K562 (cell line): ENCODE measurements at regions not wholly inside any gene's neighbourhood (a gene's known extent, or its start where the extent isn't known, plus 50 kb on each side); places are given as distances from the start of the nearest gene placed in this dataset.

ENCODE experiments used
- BRD4 ChIP-seq: fragments of 200-600 bp; sonication (generic); IDR thresholded peaks from 2 replicates; pipeline ENCODE4 v1.6.1; 2017; ENCODE audit warnings: inconsistent platforms
- GATAD2B ChIP-seq: fragments of 450-650 bp; IDR thresholded peaks from 2 replicates; pipeline ENCODE4 v1.6.1; 2017; ENCODE audit warnings: mild to moderate bottlenecking, borderline replicate concordance
- HMG20B ChIP-seq: fragments of 250-450 bp; sonication (Bioruptor Pico); IDR thresholded peaks from 2 replicates; pipeline ENCODE4 v1.5.0; 2021; ENCODE audit warnings: mild to moderate bottlenecking
- ILK ChIP-seq: fragments of 450-650 bp; IDR thresholded peaks from 2 replicates; pipeline ENCODE4 v1.6.1; 2016; ENCODE audit warnings: missing genetic modification characterization, low read depth, mild to moderate bottlenecking, missing compliant biosample characterization, moderate library complexity, borderline replicate concordance
- MAZ ChIP-seq, 2 experiments: fragments of 450-650 bp in 1 of 2; sonication (generic) in 1 of 2; formaldehyde crosslinking; IDR thresholded peaks in 1 of 2; conservative IDR thresholded peaks in 1 of 2; 2 replicates each; pipeline versions ENCODE4 v1.4.0 to v1.5.0; 2020; ENCODE audit warnings: mild to moderate bottlenecking in 1 of 2, missing genetic modification reagents in 1 of 2
- ZFX ChIP-seq: sonication (generic); formaldehyde crosslinking; IDR thresholded peaks from 2 replicates; pipeline ENCODE4 v1.8.0; 2022; ENCODE audit warnings: mild to moderate bottlenecking, missing genetic modification reagents, moderate library complexity
- TF ChIP-seq, protein P1 (sequence below): sonication (generic); formaldehyde crosslinking; IDR thresholded peaks from 2 replicates; pipeline ENCODE4 v1.8.0; 2023; ENCODE audit warnings: mild to moderate bottlenecking, missing genetic modification reagents
- TF ChIP-seq, protein P2 (sequence below): fragments of 200-800 bp; sonication (Bioruptor generic); IDR thresholded peaks from 2 replicates; pipeline ENCODE4 v1.6.1; 2017; ENCODE audit warnings: missing genetic modification characterization, missing compliant biosample characterization

DNA sequence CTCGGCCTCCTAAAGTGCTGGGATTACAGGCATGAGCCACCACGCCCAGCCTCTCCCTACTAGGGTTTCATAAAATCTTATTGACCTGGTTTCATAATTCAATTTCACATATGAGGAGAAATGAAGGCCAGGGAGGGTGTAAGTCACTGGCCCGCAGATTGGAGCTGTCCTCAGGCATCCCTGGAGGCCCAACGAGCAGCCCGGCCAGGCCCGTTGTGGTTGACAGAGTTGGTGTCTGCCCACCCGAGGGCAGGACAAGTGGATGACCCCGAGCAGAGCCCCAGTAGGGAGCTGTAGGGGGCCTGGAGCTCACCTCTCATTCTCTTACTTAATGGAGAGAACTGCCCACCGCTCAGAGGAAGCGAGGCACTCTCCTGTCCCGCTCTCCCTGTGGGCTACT lies 78.9 kb downstream of the CPN2 start (continued):
- TF ChIP-seq, protein P1, sequence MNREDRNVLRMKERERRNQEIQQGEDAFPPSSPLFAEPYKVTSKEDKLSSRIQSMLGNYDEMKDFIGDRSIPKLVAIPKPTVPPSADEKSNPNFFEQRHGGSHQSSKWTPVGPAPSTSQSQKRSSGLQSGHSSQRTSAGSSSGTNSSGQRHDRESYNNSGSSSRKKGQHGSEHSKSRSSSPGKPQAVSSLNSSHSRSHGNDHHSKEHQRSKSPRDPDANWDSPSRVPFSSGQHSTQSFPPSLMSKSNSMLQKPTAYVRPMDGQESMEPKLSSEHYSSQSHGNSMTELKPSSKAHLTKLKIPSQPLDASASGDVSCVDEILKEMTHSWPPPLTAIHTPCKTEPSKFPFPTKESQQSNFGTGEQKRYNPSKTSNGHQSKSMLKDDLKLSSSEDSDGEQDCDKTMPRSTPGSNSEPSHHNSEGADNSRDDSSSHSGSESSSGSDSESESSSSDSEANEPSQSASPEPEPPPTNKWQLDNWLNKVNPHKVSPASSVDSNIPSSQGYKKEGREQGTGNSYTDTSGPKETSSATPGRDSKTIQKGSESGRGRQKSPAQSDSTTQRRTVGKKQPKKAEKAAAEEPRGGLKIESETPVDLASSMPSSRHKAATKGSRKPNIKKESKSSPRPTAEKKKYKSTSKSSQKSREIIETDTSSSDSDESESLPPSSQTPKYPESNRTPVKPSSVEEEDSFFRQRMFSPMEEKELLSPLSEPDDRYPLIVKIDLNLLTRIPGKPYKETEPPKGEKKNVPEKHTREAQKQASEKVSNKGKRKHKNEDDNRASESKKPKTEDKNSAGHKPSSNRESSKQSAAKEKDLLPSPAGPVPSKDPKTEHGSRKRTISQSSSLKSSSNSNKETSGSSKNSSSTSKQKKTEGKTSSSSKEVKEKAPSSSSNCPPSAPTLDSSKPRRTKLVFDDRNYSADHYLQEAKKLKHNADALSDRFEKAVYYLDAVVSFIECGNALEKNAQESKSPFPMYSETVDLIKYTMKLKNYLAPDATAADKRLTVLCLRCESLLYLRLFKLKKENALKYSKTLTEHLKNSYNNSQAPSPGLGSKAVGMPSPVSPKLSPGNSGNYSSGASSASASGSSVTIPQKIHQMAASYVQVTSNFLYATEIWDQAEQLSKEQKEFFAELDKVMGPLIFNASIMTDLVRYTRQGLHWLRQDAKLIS (CRISPR knock-in tag): no peak
- TF ChIP-seq BRD4: no peak
- TF ChIP-seq ILK: no peak
- no peak for TF ChIP-seq MAZ (CRISPR knock-in tag; conservative IDR thresholded peaks at IDR 0.05 in 1 of 2, IDR thresholded peaks at IDR 0.05 in 1 of 2)
- TF ChIP-seq ZFX: no peak
- TF ChIP-seq, protein P2, sequence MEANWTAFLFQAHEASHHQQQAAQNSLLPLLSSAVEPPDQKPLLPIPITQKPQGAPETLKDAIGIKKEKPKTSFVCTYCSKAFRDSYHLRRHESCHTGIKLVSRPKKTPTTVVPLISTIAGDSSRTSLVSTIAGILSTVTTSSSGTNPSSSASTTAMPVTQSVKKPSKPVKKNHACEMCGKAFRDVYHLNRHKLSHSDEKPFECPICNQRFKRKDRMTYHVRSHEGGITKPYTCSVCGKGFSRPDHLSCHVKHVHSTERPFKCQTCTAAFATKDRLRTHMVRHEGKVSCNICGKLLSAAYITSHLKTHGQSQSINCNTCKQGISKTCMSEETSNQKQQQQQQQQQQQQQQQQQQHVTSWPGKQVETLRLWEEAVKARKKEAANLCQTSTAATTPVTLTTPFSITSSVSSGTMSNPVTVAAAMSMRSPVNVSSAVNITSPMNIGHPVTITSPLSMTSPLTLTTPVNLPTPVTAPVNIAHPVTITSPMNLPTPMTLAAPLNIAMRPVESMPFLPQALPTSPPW (CRISPR knock-in tag): no peak
- TF ChIP-seq HMG20B (CRISPR knock-in tag): no peak
- TF ChIP-seq GATAD2B: no peak
